Prostate gland (tissue), 2 donors: ENCODE measurements at regions not wholly inside any gene's neighbourhood (a gene's known extent, or its start where the extent isn't known, plus 50 kb on each side); places are given as distances from the start of the nearest gene placed in this dataset.

Experiments
- DNase-seq: peaks from one replicate; pipeline ENCODE4 v3.0.0-alpha.2; 2019; ENCODE audit warnings: low spot score
- H3K27ac ChIP-seq, 2 donors: fragments of 200-600 bp; sonication (generic); 2 replicates each; pipeline ENCODE4 v1.5.1; 2017 to 2019
- H3K27me3 ChIP-seq: fragments of 200-600 bp; sonication (generic); replicated peaks from 2 replicates; pipeline ENCODE4 v1.5.1; 2019; ENCODE audit not compliant: insufficient read depth
- H3K36me3 ChIP-seq, 2 donors: fragments of 200-600 bp; sonication (generic); 1 replicate in 1 of 2; 2 replicates in 1 of 2; pipeline versions ENCODE4 v1.5.1 to v1.8.1; 2017 to 2019
- H3K4me1 ChIP-seq: fragments of 200-600 bp; sonication (generic); replicated peaks from 2 replicates; pipeline ENCODE4 v1.5.1; 2019
- H3K4me3 ChIP-seq, 2 donors: fragments of 200-600 bp; sonication (generic); 2 replicates each; pipeline ENCODE4 v1.5.1; 2017 to 2019
- H3K9me3 ChIP-seq: fragments of 200-600 bp; sonication (generic); 2 replicates; pipeline ENCODE4 v1.5.1; 2017
- CTCF ChIP-seq, 4 experiments: fragments of 200-600 bp in 2 of 4; fragments of 450-650 bp in 2 of 4; sonication (generic) in 2 of 4; IDR thresholded peaks; 1 replicate in 3 of 4; 2 replicates in 1 of 4; pipeline ENCODE4 v1.5.1; 2016 to 2019; ENCODE audit warnings: antibody characterized with exemption in 4 of 4, mild to moderate bottlenecking in 2 of 4, moderate library complexity in 2 of 4
- POLR2A ChIP-seq: fragments of 450-650 bp; IDR thresholded peaks from one replicate; pipeline ENCODE4 v1.6.1; 2016; ENCODE audit warnings: antibody characterized with exemption, mild to moderate bottlenecking
- POLR2AphosphoS5 ChIP-seq: sonication (generic); formaldehyde crosslinking; IDR thresholded peaks from one replicate; pipeline ENCODE4 v1.6.1; 2017; ENCODE audit warnings: antibody characterized with exemption
- WGBS: methylation state at CpG from one replicate; pipeline ENCODE4 v1.1.5; 2018; 5-methylcytosine and 5-hydroxymethylcytosine counted together
- intact Hi-C: fragments of 100-400 bp; cut with DNase I; formaldehyde crosslinking; loops from one replicate; pipeline ENCODE4 v1.14.2; 2022

DNA sequence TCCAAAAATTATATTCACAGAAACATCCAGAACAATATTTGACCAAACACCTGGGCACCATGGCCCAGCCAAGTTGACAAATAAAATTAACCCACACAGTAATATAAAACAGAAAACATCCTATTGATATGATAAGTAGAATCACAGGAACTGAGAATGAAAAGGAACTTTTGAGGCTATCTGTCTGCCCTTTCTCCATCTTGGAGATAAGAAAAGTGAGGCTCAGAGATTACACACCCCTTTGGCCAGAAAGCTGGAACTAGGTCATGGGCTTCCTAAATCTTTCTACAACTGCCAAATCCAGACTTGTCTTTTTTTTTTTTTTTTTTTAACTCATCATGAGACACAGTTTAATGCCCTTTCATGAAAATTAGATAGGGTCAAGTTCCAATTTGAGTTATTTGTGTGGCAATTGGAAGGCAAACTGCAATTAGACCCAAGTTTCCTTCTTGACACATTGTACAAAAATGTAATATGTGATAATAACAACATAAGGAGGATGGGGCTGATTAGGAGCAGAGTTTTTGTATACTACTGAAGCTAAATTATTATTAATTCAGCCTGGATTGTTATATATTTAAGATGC is 137.2 kb downstream of the RPL22L1 start:
- TF ChIP-seq POLR2AphosphoS5 (no peak), CTCF (IDR thresholded peaks at IDR 0.05) (no peak), POLR2A (no peak)

GRCh38 chr3:170731281-170731680 is 138.7 kb downstream of the RPL22L1 start:
- DNase-seq: no peak
- Histone ChIP-seq H3K36me3 (no peaks in the 10 kb centered on the region), H3K27ac (no peak overlapping the region), H3K4me3 (no peak overlapping the region), H3K4me1 (no peaks in the 10 kb centered on the region), H3K9me3 (no peaks in the 10 kb centered on the region), H3K27me3 (no peaks in the 10 kb centered on the region)
- intact Hi-C loops: no loop called here
- TF ChIP-seq POLR2A: no peak
- TF ChIP-seq CTCF (IDR thresholded peaks at IDR 0.05): no peak
- TF ChIP-seq POLR2AphosphoS5: no peak

More for the DNA sequence above, 137.2 kb downstream of the RPL22L1 start:
- Histone ChIP-seq H3K4me1 (no peaks in the 10 kb centered on the region), H3K27me3 (no peaks in the 10 kb centered on the region), H3K9me3 (no peaks in the 10 kb centered on the region), H3K27ac (no peak overlapping the region), H3K36me3 (no peaks in the 10 kb centered on the region), H3K4me3 (no peak overlapping the region)
- no peak for DNase-seq
- intact Hi-C loops: no loop called here

GRCh38 chr3:170730071-170730812 is 139.8 kb downstream of the RPL22L1 start:
- Histone ChIP-seq H3K4me3 (no peak overlapping the region), H3K9me3 (no peaks in the 10 kb centered on the region), H3K4me1 (no peaks in the 10 kb centered on the region), H3K27me3 (no peaks in the 10 kb centered on the region), H3K27ac (no peak overlapping the region), H3K36me3 (no peaks in the 10 kb centered on the region)
- intact Hi-C loops: no loop called here
- no peak for DNase-seq
- 93% methylated on average over 4 of the region's 4 CpGs for WGBS
- TF ChIP-seq POLR2A: no peak
- no peak for TF ChIP-seq CTCF (IDR thresholded peaks at IDR 0.05)
- TF ChIP-seq POLR2AphosphoS5: no peak

DNA sequence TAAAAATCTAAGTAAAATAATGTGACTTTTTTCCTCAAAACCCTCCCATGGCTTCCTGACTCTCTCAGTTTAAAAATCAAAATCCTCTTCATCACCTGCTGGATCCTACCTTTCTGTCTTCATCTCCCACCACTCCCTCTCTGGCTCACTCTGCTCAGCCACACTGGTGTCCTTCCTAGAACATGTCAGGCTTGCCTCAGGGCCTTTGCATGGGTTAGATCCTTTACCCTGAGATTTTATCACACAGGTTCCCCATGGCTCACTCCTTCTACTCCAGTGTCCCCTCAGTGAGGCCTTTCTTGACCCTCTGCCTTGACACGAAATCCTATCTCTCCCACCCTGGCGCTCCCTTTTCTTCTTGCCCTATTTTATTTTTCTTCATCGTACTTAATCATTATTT is 141.8 kb downstream of the RPL22L1 start:
- Histone ChIP-seq H3K36me3 (no peaks in the 10 kb centered on the region), H3K27ac (no peak overlapping the region), H3K9me3 (no peaks in the 10 kb centered on the region), H3K4me3 (no peak overlapping the region), H3K27me3 (no peaks in the 10 kb centered on the region), H3K4me1 (no peaks in the 10 kb centered on the region)
- TF ChIP-seq POLR2A (no peak), CTCF (IDR thresholded peaks at IDR 0.05) (no peak), POLR2AphosphoS5 (no peak)
- 98% methylated on average over 3 of the region's 3 CpGs for WGBS
- DNase-seq: no peak
- intact Hi-C loops: no loop called here

GRCh38 chr3:170727754-170728153 is 141.9 kb upstream of the SLC7A14 start:
- no peaks in the 10 kb centered on the region for H3K27me3 ChIP-seq
- 94% methylated on average over 3 of the region's 3 CpGs for WGBS
- no peaks in the 10 kb centered on the region for H3K9me3 ChIP-seq
- no peak overlapping the region for H3K27ac ChIP-seq
- no peak overlapping the region for H3K4me3 ChIP-seq
- H3K36me3 ChIP-seq: no peaks in the 10 kb centered on the region
- no peaks in the 10 kb centered on the region for H3K4me1 ChIP-seq
- TF ChIP-seq CTCF (IDR thresholded peaks at IDR 0.05) (no peak), POLR2A (no peak), POLR2AphosphoS5 (no peak)
- intact Hi-C loops: no loop called here
- no peak for DNase-seq
